Upper lobe of right lung (tissue), 1 donor: ENCODE measurements at regions not wholly inside any gene's neighbourhood (a gene's known extent, or its start where the extent isn't known, plus 50 kb on each side); places are given as distances from the start of the nearest gene placed in this dataset.

Experiments
- ATAC-seq: fragments of 200-7000 bp; cut with Tn5 transposase; one replicate; pipeline ENCODE4 v1.9.1; 2020; ENCODE audit warnings: mild to moderate bottlenecking, moderate library complexity
- DNase-seq: peaks from one replicate; pipeline ENCODE4 v3.0.0-alpha.2; 2020
- H3K27ac ChIP-seq: fragments of 200-600 bp; one replicate; pipeline ENCODE4 v1.8.0; 2022
- H3K27me3 ChIP-seq: fragments of 200-600 bp; one replicate; pipeline ENCODE4 v1.8.0; 2022; ENCODE audit warnings: mild to moderate bottlenecking
- H3K36me3 ChIP-seq: fragments of 200-600 bp; one replicate; pipeline ENCODE4 v1.8.0; 2022
- H3K4me1 ChIP-seq: fragments of 200-600 bp; one replicate; pipeline ENCODE4 v1.8.0; 2022
- H3K4me3 ChIP-seq: fragments of 200-600 bp; one replicate; pipeline ENCODE4 v1.8.0; 2022; ENCODE audit warnings: mild to moderate bottlenecking
- H3K9me3 ChIP-seq: fragments of 200-600 bp; one replicate; pipeline ENCODE4 v1.8.0; 2022
- intact Hi-C: fragments of 100-400 bp; cut with DNase I; formaldehyde crosslinking; loops from one replicate; pipeline ENCODE4 v1.11.0; 2022
- TF ChIP-seq, protein P1 (sequence below): fragments of 200-600 bp; IDR thresholded peaks from one replicate; pipeline ENCODE4 v1.8.0; 2022; ENCODE audit warnings: antibody characterized with exemption
- donor health status: DM: no; HTN: yes; CAD: no; lungs with severe emphysema.

DNA sequence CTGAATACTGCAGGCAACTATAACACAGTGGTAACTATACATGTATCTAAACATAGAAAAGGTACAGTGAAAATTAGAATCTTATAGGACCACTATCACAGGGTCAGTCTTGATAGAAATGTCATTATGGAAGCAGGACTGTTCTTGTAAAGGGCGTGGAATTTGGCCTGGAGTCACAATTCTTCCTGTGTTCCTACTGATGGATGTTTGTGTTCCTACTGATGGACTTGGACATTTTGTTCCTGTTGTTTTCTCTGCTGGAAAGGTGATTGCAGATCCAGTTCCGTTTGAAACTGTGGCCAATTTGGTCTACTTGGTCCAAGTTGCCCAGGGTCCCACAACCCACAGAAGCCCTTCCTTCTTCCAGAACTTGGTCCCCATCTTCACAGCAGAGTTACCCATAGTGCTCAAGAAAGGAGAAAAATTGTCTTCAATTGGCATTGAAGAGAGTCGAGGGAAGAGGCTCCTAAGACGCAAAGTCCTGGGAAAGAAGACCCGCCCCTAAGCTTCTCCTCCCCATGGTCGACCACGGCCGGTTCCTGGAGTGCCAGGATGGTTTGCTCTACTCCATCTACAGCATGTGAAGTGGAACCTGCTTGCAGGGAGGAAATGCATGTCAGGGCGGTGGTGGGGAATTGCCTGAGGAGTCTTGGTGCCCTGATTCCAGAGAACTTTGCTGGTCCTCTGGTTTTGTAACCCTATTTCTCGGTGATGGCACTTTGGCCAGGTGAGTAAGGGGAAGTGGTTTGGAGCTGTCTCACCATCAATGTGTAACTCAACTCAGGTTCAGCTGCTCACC, 102.8 kb upstream of the RAB12 start:
- intact Hi-C loops = no loop called here
- H3K27ac ChIP-seq = no peak overlapping the region
- no peaks in the 10 kb centered on the region for H3K4me1 ChIP-seq
- H3K36me3 ChIP-seq = no peaks in the 10 kb centered on the region
- no peak overlapping the region for H3K4me3 ChIP-seq
- no peaks in the 10 kb centered on the region for H3K9me3 ChIP-seq
- TF ChIP-seq, protein P1, sequence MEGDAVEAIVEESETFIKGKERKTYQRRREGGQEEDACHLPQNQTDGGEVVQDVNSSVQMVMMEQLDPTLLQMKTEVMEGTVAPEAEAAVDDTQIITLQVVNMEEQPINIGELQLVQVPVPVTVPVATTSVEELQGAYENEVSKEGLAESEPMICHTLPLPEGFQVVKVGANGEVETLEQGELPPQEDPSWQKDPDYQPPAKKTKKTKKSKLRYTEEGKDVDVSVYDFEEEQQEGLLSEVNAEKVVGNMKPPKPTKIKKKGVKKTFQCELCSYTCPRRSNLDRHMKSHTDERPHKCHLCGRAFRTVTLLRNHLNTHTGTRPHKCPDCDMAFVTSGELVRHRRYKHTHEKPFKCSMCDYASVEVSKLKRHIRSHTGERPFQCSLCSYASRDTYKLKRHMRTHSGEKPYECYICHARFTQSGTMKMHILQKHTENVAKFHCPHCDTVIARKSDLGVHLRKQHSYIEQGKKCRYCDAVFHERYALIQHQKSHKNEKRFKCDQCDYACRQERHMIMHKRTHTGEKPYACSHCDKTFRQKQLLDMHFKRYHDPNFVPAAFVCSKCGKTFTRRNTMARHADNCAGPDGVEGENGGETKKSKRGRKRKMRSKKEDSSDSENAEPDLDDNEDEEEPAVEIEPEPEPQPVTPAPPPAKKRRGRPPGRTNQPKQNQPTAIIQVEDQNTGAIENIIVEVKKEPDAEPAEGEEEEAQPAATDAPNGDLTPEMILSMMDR = no peak
- ATAC-seq (no peak), DNase-seq (no peak)
- H3K27me3 ChIP-seq = no peaks in the 10 kb centered on the region

DNA sequence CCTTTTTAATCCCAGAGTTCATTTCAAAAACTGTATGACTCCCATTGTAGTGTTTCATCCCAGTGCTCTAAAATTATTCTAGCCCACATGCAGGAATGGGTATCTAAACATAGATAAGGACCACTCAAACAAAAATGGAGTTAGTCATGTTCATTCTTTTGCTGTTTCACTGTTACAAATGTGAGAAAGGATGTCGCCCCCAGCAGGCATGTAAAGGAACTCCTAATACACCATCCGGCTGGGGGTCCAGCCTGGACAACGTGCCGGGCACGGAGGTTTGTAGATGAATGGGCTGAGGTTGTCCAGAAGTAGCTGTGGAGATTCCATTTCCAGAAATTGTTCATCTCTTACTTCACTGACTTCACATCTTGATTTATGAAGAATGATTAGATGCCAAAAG, 101.9 kb upstream of the RAB12 start:
- TF ChIP-seq, protein P1 = peak; percentile 23

DNA sequence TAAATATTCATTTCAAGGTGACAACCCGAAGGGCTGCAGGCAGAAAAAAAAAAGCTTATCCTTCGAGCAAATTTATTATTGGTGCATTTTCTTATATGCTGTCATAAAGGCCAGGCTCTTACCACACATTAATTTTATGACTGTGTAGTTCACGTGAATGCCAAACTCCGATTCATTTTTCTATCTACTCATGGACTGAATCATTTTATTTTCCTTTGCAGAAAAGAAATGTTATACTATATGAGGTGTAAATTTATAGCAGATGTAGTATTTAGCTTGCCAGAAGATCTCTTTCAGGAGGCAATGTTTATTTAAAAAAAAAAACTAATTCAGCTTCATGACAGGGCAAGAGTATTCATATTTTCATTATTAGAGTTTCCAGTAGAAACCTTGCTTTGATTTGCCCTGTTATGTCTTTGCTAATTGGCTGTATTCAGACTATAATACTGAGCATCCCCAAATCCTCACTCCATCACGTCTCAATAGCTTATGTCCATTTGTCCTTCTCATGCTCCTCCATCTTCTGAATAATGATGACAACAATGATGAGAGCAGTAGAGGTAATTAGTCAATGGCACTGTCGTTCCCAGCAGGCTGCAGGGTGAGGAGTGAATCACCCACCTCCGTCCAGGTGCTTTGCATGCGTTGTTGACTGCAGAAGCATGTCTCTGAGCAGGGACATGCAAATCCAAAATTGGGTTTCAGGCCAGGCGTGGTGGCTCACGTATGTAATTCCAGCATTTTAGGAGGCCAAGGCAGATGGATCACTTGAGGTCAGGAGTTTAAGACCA, 101.1 kb upstream of the RAB12 start:
- no peaks in the 10 kb centered on the region for H3K27me3 ChIP-seq
- H3K27ac ChIP-seq = no peak overlapping the region
- no peaks in the 10 kb centered on the region for H3K36me3 ChIP-seq
- no peaks in the 10 kb centered on the region for H3K9me3 ChIP-seq
- intact Hi-C loops = no loop called here
- ATAC-seq = no peak
- TF ChIP-seq, protein P1 = no peak
- H3K4me1 ChIP-seq = no peaks in the 10 kb centered on the region
- H3K4me3 ChIP-seq = no peak overlapping the region
- DNase-seq = no peak

More for the DNA sequence above, 101.9 kb upstream of the RAB12 start:
- DNase-seq = no peak
- no peak for ATAC-seq
- Histone ChIP-seq H3K4me3 (no peak overlapping the region), H3K4me1 (no peaks in the 10 kb centered on the region), H3K9me3 (no peaks in the 10 kb centered on the region), H3K27me3 (no peaks in the 10 kb centered on the region), H3K36me3 (no peaks in the 10 kb centered on the region), H3K27ac (no peak overlapping the region)
- intact Hi-C loops = no loop called here

DNA sequence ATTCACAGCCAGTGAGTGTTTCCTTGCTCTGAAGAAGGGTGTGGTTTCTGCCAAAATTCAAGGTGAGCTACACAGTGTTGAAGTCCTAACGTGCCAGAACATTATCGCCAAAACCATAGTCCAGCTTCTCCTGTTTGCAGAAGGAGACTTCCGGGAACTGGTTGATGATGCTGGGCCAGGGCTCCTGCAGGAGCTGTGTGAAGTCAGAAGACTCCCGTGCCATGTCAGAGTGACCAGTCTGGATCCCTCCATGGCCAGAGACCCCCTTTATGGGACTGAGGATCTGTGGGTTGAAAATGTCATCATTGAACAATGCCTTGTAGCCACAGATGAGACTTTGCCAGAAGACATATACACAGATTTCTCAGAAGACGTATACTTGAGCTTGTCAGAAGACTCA, 96.0 kb upstream of the RAB12 start:
- no peak for ATAC-seq
- no peak for DNase-seq
- intact Hi-C loops = no loop called here
- Histone ChIP-seq H3K36me3 (no peaks in the 10 kb centered on the region), H3K27me3 (no peaks in the 10 kb centered on the region), H3K9me3 (no peaks in the 10 kb centered on the region), H3K4me1 (no peaks in the 10 kb centered on the region), H3K4me3 (no peak overlapping the region), H3K27ac (no peak overlapping the region)
- TF ChIP-seq, protein P1 = no peak

DNA sequence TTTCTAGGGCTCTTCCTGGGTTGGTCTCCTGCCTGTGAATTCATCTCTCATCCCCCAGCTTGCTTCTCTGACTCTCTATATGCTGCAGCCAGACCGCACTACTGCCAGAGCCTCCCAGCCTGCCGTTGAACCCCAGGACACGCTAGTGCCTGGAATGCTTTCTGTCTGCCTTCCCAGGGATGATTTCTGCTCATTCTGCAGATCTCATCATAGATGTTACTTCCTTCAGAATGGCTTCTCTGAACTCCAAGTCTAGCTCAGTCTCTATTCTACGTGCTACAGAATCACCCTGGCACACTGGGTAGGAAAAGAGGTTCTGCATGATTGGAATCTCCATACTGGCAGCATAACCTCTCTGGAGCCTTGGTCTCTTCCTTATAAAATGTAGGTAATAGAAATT, 94.8 kb upstream of the RAB12 start:
- H3K9me3 ChIP-seq = no peaks in the 10 kb centered on the region
- no peak for ATAC-seq
- TF ChIP-seq, protein P1 = no peak
- H3K27me3 ChIP-seq = no peaks in the 10 kb centered on the region
- no peak for DNase-seq
- intact Hi-C loops = no loop called here
- H3K36me3 ChIP-seq = no peaks in the 10 kb centered on the region
- no peak overlapping the region for H3K27ac ChIP-seq
- no peak overlapping the region for H3K4me3 ChIP-seq
- no peaks in the 10 kb centered on the region for H3K4me1 ChIP-seq
